Endothelial cell (in vitro differentiated cells): ENCODE measurements at regions not wholly inside any gene's neighbourhood (a gene's known extent, or its start where the extent isn't known, plus 50 kb on each side); places are given as distances from the start of the nearest gene placed in this dataset.

Source experiments
- DNase-seq: peaks from one replicate; pipeline ENCODE4 v3.0.0; 2021; ENCODE audit warnings: low spot score
- H3K27ac Mint-ChIP-seq: one replicate; pipeline ENCODE4 v1.8.0; 2021; ENCODE audit warnings: mixed read lengths, inconsistent platforms; ENCODE audit not compliant: unreplicated experiment
- H3K27me3 Mint-ChIP-seq: one replicate; pipeline ENCODE4 v1.8.0; 2021; ENCODE audit warnings: mild to moderate bottlenecking, moderate library complexity, mixed read lengths, inconsistent platforms; ENCODE audit not compliant: unreplicated experiment
- H3K36me3 Mint-ChIP-seq: one replicate; pipeline ENCODE4 v1.8.0; 2021; ENCODE audit warnings: mild to moderate bottlenecking, low read depth, mixed read lengths, inconsistent platforms; ENCODE audit not compliant: unreplicated experiment
- H3K4me1 Mint-ChIP-seq: one replicate; pipeline ENCODE4 v1.8.0; 2021; ENCODE audit warnings: mild to moderate bottlenecking, mixed read lengths, inconsistent platforms; ENCODE audit not compliant: unreplicated experiment
- H3K4me3 Mint-ChIP-seq: one replicate; pipeline ENCODE4 v1.8.0; 2021; ENCODE audit warnings: mild to moderate bottlenecking, mixed read lengths, inconsistent platforms; ENCODE audit not compliant: unreplicated experiment
- H3K9me3 Mint-ChIP-seq: one replicate; pipeline ENCODE4 v1.8.0; 2021; ENCODE audit warnings: mixed read lengths, inconsistent platforms; ENCODE audit not compliant: unreplicated experiment
- TF ChIP-seq, protein P1 (sequence below): fragments of 200-600 bp; sonication (generic); IDR thresholded peaks from one replicate; pipeline ENCODE4 v1.5.0; 2021; ENCODE audit warnings: antibody characterized with exemption; ENCODE audit not compliant: unreplicated experiment

DNA sequence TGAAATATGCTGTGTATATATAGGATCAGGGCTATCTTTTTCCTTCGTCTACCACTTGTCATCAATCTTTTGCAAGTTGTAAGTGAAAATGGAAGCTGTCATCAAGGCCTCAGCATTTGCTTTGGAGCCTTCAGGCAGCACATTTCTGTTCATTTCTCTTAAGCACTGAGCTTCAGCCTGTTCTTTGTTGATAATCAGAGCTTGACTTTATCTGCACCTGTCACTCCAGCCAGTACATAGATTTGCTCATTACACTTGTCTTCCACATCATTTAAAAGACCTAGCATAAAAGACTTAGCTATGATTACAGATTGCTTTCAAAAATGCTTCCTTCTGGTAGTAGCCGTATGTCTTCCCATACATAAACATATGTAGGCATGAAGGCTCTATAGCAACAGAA lies 189.8 kb upstream of the GRIK2 start:
- Mint-ChIP-seq H3K27me3 (no peaks in the 10 kb centered on the region), H3K36me3 (no peaks in the 10 kb centered on the region), H3K4me1 (no peaks in the 10 kb centered on the region), H3K27ac (no peak overlapping the region), H3K9me3 (no peaks in the 10 kb centered on the region), H3K4me3 (no peak overlapping the region)
- TF ChIP-seq, protein P1, sequence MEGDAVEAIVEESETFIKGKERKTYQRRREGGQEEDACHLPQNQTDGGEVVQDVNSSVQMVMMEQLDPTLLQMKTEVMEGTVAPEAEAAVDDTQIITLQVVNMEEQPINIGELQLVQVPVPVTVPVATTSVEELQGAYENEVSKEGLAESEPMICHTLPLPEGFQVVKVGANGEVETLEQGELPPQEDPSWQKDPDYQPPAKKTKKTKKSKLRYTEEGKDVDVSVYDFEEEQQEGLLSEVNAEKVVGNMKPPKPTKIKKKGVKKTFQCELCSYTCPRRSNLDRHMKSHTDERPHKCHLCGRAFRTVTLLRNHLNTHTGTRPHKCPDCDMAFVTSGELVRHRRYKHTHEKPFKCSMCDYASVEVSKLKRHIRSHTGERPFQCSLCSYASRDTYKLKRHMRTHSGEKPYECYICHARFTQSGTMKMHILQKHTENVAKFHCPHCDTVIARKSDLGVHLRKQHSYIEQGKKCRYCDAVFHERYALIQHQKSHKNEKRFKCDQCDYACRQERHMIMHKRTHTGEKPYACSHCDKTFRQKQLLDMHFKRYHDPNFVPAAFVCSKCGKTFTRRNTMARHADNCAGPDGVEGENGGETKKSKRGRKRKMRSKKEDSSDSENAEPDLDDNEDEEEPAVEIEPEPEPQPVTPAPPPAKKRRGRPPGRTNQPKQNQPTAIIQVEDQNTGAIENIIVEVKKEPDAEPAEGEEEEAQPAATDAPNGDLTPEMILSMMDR: no peak
- no peak for DNase-seq

DNA sequence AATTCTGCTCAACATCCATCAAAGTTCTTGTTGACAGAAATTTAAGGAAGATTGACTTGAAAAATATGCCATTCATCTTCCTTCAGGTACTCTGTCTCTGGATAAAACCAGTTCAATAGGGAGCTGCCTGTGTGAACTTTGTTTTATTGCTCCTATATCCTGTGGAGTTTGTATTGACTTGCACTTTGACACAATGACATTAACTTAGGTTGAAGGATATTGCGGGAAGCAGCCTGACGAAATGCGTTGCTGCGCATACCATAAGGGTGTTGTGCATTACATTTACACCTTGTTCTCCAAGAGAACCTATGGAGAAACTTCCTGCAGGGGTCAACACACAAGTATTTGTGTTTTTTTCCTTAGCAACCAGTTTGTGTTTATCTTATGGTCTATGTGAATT lies 185.4 kb upstream of the GRIK2 start:
- no peaks in the 10 kb centered on the region for H3K9me3 Mint-ChIP-seq

DNA sequence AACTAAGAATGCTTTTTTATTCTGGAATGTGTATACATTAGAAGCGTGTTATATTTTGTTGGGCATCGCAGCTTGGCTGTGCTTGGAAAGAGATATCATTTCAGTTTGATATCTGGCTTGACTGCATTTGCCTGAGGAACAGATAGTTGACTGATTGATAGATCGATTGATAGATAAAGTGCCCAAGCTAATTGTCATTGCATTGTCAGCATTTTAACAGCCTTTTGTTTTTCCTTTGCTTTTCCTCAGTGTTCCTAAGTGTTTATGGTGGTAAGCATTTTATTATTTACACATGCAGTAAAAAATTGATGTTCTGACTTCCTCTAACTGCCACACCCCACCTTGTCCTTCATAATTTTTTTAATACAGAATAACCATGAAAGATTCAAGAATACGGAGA lies 180.9 kb upstream of the GRIK2 start:
- Mint-ChIP-seq H3K9me3 (no peaks in the 10 kb centered on the region), H3K4me1 (no peaks in the 10 kb centered on the region), H3K4me3 (no peak overlapping the region), H3K36me3 (no peaks in the 10 kb centered on the region), H3K27ac (no peak overlapping the region), H3K27me3 (no peaks in the 10 kb centered on the region)
- TF ChIP-seq, protein P1: no peak
- DNase-seq: no peak

More for the DNA sequence above, 185.4 kb upstream of the GRIK2 start:
- no peaks in the 10 kb centered on the region for H3K36me3 Mint-ChIP-seq
- no peak overlapping the region for H3K4me3 Mint-ChIP-seq
- no peaks in the 10 kb centered on the region for H3K27me3 Mint-ChIP-seq
- DNase-seq: no peak
- TF ChIP-seq, protein P1: no peak
- H3K4me1 Mint-ChIP-seq: no peaks in the 10 kb centered on the region
- H3K27ac Mint-ChIP-seq: no peak overlapping the region

DNA sequence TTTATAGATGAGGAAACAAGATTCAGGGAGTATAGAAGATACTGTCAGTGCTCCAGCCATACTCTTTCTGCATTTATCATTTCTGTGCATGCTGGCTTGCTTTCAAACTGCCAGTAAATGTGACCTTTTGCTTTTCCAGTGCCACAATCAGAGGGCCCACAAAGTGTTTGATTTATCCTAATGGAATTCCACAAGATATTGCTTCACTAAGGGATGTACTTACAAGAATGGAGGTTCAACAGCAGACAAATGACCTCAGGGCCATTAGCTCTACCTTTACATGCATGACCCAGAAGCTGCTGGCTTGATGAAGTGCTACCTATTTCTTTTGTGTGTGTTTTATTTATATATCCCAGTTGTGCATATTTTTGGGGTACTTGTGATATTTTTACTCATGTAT lies 171.5 kb upstream of the GRIK2 start:
- Mint-ChIP-seq H3K27me3 (peaks cover 4% of the 10 kb centered on the region), H3K4me3 (no peak overlapping the region), H3K36me3 (no peaks in the 10 kb centered on the region), H3K4me1 (no peaks in the 10 kb centered on the region), H3K9me3 (no peaks in the 10 kb centered on the region), H3K27ac (no peak overlapping the region)
- TF ChIP-seq, protein P1: no peak
- DNase-seq: no peak

DNA sequence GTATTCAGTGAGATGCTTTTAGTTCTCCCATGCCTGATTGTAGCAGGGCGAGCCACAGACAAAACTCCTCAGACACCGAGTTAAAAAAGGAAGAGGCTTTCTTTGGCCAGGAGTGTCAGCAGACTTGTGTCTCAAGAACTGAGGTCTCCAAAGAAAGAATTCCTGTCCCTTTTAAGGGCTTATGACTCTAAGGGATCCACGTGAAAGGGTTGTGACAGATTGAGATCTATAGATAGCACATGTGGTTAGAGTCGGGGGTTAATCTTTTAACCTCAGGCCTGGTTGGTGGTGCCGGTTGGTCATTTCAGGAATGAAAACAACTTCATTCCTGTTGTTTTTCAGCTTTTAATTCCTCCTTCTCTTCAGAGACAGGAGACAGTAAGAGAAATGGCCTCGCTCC lies 168.8 kb upstream of the GRIK2 start:
- Mint-ChIP-seq H3K9me3 (no peaks in the 10 kb centered on the region), H3K4me3 (no peak overlapping the region), H3K4me1 (no peaks in the 10 kb centered on the region), H3K36me3 (no peaks in the 10 kb centered on the region), H3K27me3 (peaks cover 4% of the 10 kb centered on the region), H3K27ac (no peak overlapping the region)
- TF ChIP-seq, protein P1: no peak
- DNase-seq: no peak
